ENCODE measurements at regions not wholly inside any gene's neighbourhood (a gene's known extent, or its start where the extent isn't known, plus 50 kb on each side); places are given as distances from the start of the nearest gene placed in this dataset.

- no peak for TF ChIP-seq CTCF (IDR thresholded peaks at IDR 0.05)
- TF ChIP-seq POLR2A (IDR thresholded peaks at IDR 0.05) = no peak
These were observed 66.6 kb upstream of the TIAM1 start for GRCh38 chr21:31410499-31411131.
